ENCODE measurements at regions not wholly inside any gene's neighbourhood (a gene's known extent, or its start where the extent isn't known, plus 50 kb on each side); places are given as distances from the start of the nearest gene placed in this dataset.

DNA sequence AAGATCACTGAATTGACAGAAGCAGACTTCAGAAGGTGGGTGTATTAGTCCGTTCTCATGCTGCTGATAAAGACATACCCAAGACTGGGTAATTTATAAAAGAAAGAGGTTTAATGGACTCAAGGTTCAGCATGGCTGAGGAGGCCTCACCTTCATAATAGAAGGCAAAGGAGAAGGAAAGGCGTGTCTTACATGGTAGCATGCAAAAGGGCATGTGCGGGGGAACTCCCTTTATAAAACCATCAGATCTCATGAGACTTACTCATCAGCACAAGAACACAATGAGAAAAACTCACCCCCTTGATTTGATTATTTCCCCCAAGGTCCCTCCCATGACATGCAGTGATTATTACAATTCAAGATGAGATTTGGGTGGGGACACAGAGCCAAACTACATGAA lies 416.3 kb upstream of the EPHA3 start:
- TF ChIP-seq, protein P1, sequence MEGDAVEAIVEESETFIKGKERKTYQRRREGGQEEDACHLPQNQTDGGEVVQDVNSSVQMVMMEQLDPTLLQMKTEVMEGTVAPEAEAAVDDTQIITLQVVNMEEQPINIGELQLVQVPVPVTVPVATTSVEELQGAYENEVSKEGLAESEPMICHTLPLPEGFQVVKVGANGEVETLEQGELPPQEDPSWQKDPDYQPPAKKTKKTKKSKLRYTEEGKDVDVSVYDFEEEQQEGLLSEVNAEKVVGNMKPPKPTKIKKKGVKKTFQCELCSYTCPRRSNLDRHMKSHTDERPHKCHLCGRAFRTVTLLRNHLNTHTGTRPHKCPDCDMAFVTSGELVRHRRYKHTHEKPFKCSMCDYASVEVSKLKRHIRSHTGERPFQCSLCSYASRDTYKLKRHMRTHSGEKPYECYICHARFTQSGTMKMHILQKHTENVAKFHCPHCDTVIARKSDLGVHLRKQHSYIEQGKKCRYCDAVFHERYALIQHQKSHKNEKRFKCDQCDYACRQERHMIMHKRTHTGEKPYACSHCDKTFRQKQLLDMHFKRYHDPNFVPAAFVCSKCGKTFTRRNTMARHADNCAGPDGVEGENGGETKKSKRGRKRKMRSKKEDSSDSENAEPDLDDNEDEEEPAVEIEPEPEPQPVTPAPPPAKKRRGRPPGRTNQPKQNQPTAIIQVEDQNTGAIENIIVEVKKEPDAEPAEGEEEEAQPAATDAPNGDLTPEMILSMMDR (IDR thresholded peaks at IDR 0.05) = no peak
- TF ChIP-seq POLR2A (IDR thresholded peaks at IDR 0.05) = no peak

Data from uterus (tissue), 2 donors.